K562 (cell line): ENCODE measurements at regions not wholly inside any gene's neighbourhood (a gene's known extent, or its start where the extent isn't known, plus 50 kb on each side); places are given as distances from the start of the nearest gene placed in this dataset.

ENCODE experiments used
- ATAC-seq: fragments of 200-7000 bp; cut with Tn5 transposase; 3 replicates; pipeline ENCODE4 v1.9.1; 2020; ENCODE audit warnings: moderate library complexity
- BruUV-seq: library from RNA; stranded (reverse); fragments of 400-500 nt; replicated peaks from 2 replicates; lab custom pipeline; 2021; lab: Mats Ljungman, UMichigan
- CTCF ChIA-PET: fragments of 300-600 bp; formaldehyde crosslinking; extraction: SDS; loops from one replicate; lab custom pipeline; 2021; ENCODE audit warnings: low intra/inter-chr PET ratio; lab: Yijun Ruan, JAX
- POLR2A ChIA-PET: fragments of 300-600, 350-650 bp; sonication (Branson Sonifier 250); formaldehyde crosslinking; extraction: SDS; loops from one replicate; lab custom pipeline; 2021; ENCODE audit warnings: antibody characterized with exemption, inconsistent platforms; lab: Yijun Ruan, JAX
- DNase-seq, 4 experiments: peaks; one replicate each; pipeline versions ENCODE4 v3.0.0 to v3.0.0-alpha.2; 2011 to 2018; ENCODE audit warnings: low spot score in 3 of 4, mixed read lengths in 3 of 4; ENCODE audit errors: extremely low read depth in 1 of 4
- FAIRE-seq: peaks from 2 replicates; lab custom pipeline; 2011; peaks lifted over from hg19 to GRCh38; lab: Jason Lieb, UNC
- H2AFZ ChIP-seq: 2 replicates; pipeline ENCODE4 v1.6.0; 2011; ENCODE audit warnings: low read depth, low read length, control low read depth, inconsistent platforms
- H3K27ac ChIP-seq: fragments of 200-600 bp; 3 replicates; pipeline ENCODE4 v1.8.0; 2011; ENCODE audit warnings: low read depth, mild to moderate bottlenecking, control low read depth, inconsistent platforms, low read length, moderate library complexity, mixed read lengths; ENCODE audit errors: extremely low read depth
- H3K27me3 ChIP-seq, 2 experiments: fragments of 300-600 bp in 1 of 2; 2 replicates in 1 of 2; 3 replicates in 1 of 2; pipeline versions ENCODE4 v1.6.0 to v1.8.0; 2011; ENCODE audit warnings: inconsistent platforms in 2 of 2, low read length in 2 of 2, mild to moderate bottlenecking in 1 of 2, mixed read lengths in 1 of 2, moderate library complexity in 1 of 2; ENCODE audit not compliant: control insufficient read depth in 2 of 2, insufficient read depth in 2 of 2
- H3K36me3 ChIP-seq: fragments of 300-600 bp; 3 replicates; pipeline ENCODE4 v1.8.0; 2011; ENCODE audit warnings: mild to moderate bottlenecking, low read length, inconsistent platforms; ENCODE audit not compliant: control insufficient read depth, insufficient read depth
- H3K4me1 ChIP-seq, 2 experiments: fragments of 200-600 bp in 1 of 2; replicated peaks in 1 of 2; 2 replicates in 1 of 2; 3 replicates in 1 of 2; pipeline versions ENCODE4 v1.5.1 to v1.8.0; 2011; ENCODE audit warnings: inconsistent platforms in 2 of 2, low read length in 2 of 2, mild to moderate bottlenecking in 1 of 2, mixed read lengths in 1 of 2, moderate library complexity in 1 of 2; ENCODE audit not compliant: control insufficient read depth in 2 of 2, insufficient read depth in 2 of 2
- H3K4me2 ChIP-seq: 2 replicates; pipeline ENCODE4 v1.6.1; 2011; ENCODE audit warnings: low read length, control low read depth, inconsistent platforms, mixed read lengths; ENCODE audit not compliant: insufficient read depth
- H3K4me3 ChIP-seq: fragments of 200-600 bp; sonication (generic), shearing (Covaris generic); 2 replicates; pipeline ENCODE4 v1.5.1; 2016; ENCODE audit warnings: control low read depth, inconsistent platforms
- H3K79me2 ChIP-seq: fragments of 200-600 bp; 3 replicates; pipeline ENCODE4 v1.8.0; 2011; ENCODE audit warnings: low read length, inconsistent platforms; ENCODE audit not compliant: control insufficient read depth, insufficient read depth
- H3K9ac ChIP-seq, 2 experiments: 2 replicates each; pipeline versions ENCODE4 v1.6.0 to v1.6.1; 2011; ENCODE audit warnings: low read depth in 2 of 2, low read length in 2 of 2, control low read depth in 1 of 2, inconsistent platforms in 1 of 2, mild to moderate bottlenecking in 1 of 2, mixed read lengths in 1 of 2; ENCODE audit not compliant: insufficient read depth in 1 of 2
- H3K9me1 ChIP-seq: one replicate; pipeline ENCODE4 v1.6.0; 2011; ENCODE audit warnings: inconsistent platforms, mild to moderate bottlenecking, low read length, moderate library complexity; ENCODE audit not compliant: control insufficient read depth, insufficient read depth
- H3K9me3 ChIP-seq: replicated peaks from 2 replicates; pipeline ENCODE4 v1.5.1; 2011; ENCODE audit warnings: low read depth, low read length, inconsistent platforms; ENCODE audit not compliant: control insufficient read depth, insufficient read depth
- H4K20me1 ChIP-seq: replicated peaks from 2 replicates; pipeline ENCODE4 v1.6.1; 2011; ENCODE audit warnings: low read length, inconsistent platforms, mixed read lengths; ENCODE audit not compliant: control insufficient read depth, insufficient read depth
- ARID3B ChIP-seq: fragments of 250-450 bp; sonication (Bioruptor Pico); IDR thresholded peaks from 2 replicates; pipeline ENCODE4 v1.4.0; 2020; ENCODE audit warnings: borderline replicate concordance
- CEBPB ChIP-seq: fragments of 450-650 bp; IDR thresholded peaks from 2 replicates; pipeline ENCODE4 v1.6.1; 2016; ENCODE audit warnings: missing genetic modification characterization, missing compliant biosample characterization
- CHD4 ChIP-seq: fragments of 200-600 bp; sonication (generic); IDR thresholded peaks from 3 replicates; pipeline ENCODE4 v1.6.1; 2012; ENCODE audit warnings: low read depth, mild to moderate bottlenecking, mixed read lengths, low read length, inconsistent platforms; ENCODE audit not compliant: insufficient read depth, insufficient replicate concordance, poor library complexity, severe bottlenecking
- GTF3C2 ChIP-seq: IDR thresholded peaks from 3 replicates; pipeline ENCODE4 v1.6.1; 2011; ENCODE audit warnings: borderline replicate concordance, mild to moderate bottlenecking, moderate library complexity; ENCODE audit not compliant: insufficient read length; ENCODE audit errors: extremely low read depth
- MAFK ChIP-seq: IDR thresholded peaks from 2 replicates; pipeline ENCODE4 v1.6.1; 2011; ENCODE audit warnings: low read length, improper control_type of control experiment
- NKRF ChIP-seq: fragments of 450-650 bp; IDR thresholded peaks from 2 replicates; pipeline ENCODE4 v1.6.1; 2016; ENCODE audit warnings: borderline replicate concordance
- NR1H2 ChIP-seq: sonication (generic); formaldehyde crosslinking; IDR thresholded peaks from 2 replicates; pipeline ENCODE4 v1.4.0; 2020; ENCODE audit warnings: mild to moderate bottlenecking, missing genetic modification reagents
- SETDB1 ChIP-seq: IDR thresholded peaks from one replicate; pipeline ENCODE4 v1.6.1; 2012; ENCODE audit warnings: low read length, control low read depth, inconsistent platforms
- TCF3 ChIP-seq: sonication (generic); formaldehyde crosslinking; IDR thresholded peaks from 2 replicates; pipeline ENCODE4 v1.4.0; 2020; ENCODE audit warnings: mild to moderate bottlenecking, missing genetic modification reagents
- ZNF140 ChIP-seq: fragments of 250-450 bp; sonication (Bioruptor Pico); IDR thresholded peaks from 2 replicates; pipeline ENCODE4 v1.8.0; 2021; ENCODE audit warnings: moderate library complexity, mild to moderate bottlenecking, inconsistent platforms
- ZNF444 ChIP-seq: fragments of 250-450 bp; sonication (Bioruptor Pico); IDR thresholded peaks from 2 replicates; pipeline ENCODE4 v1.4.0; 2020; ENCODE audit warnings: mild to moderate bottlenecking, moderate library complexity
- ZNF551 ChIP-seq: fragments of 250-450 bp; sonication (Bioruptor Pico); IDR thresholded peaks from 2 replicates; pipeline ENCODE4 v1.5.0; 2021; ENCODE audit warnings: mild to moderate bottlenecking, moderate library complexity
- ZNF57 ChIP-seq: fragments of 450-650 bp; formaldehyde crosslinking; IDR thresholded peaks from 2 replicates; pipeline ENCODE4 v1.4.0; 2020; ENCODE audit warnings: mild to moderate bottlenecking, moderate library complexity
- WGBS: fragments of 100-300 bp; shearing (Covaris generic); methylation state at CpG from one replicate; pipeline ENCODE4 v1.1.6; 2016; ENCODE audit warnings: low coverage, mixed read lengths; ENCODE audit not compliant: insufficient coverage; ENCODE audit errors: missing lambda C conversion rate; 5-methylcytosine and 5-hydroxymethylcytosine counted together
- in situ Hi-C: fragments of 300-500 bp; cut with MboI; formaldehyde crosslinking; loops from 4 replicates; pipeline ENCODE4 v1.15.0; 2018; ENCODE audit warnings: inconsistent platforms, mixed read lengths
- intact Hi-C: fragments of 100-400 bp; cut with micrococcal nuclease; formaldehyde crosslinking; loops from 2 replicates; pipeline ENCODE4 v1.14.2; 2022

- Histone ChIP-seq H3K4me3 (no peak overlapping the region), H4K20me1 (no peaks in the 10 kb centered on the region), H3K27me3 (no peaks in the 10 kb centered on the region), H3K9me1 (no peaks in the 10 kb centered on the region), H3K4me1 (no peaks in the 10 kb centered on the region), H3K27ac (no peak overlapping the region), H3K9ac (no peak overlapping the region), H3K79me2 (no peaks in the 10 kb centered on the region), H3K36me3 (no peaks in the 10 kb centered on the region), H3K9me3 (no peaks in the 10 kb centered on the region), H3K4me2 (no peak overlapping the region), H2AFZ (no peak overlapping the region)
- intact Hi-C loops = no loop called here
- no TSS peak for BruUV-seq
- ChIA-PET POLR2A (no interaction called here), CTCF (no interaction called here)
- no peak for FAIRE-seq
- ATAC-seq = no peak
- in situ Hi-C loops = no loop called here
- WGBS = 2% methylated on average over 6 of the region's 6 CpGs
- no peak for DNase-seq
- TF ChIP-seq TCF3 (CRISPR knock-in tag) (no peak), NR1H2 (CRISPR knock-in tag) (no peak), GTF3C2 (no peak), SETDB1 (no peak), ZNF551 (CRISPR knock-in tag) (no peak), CEBPB (tag) (no peak), ARID3B (no peak), NKRF (no peak), CHD4 (no peak), ZNF140 (CRISPR knock-in tag) (no peak), MAFK (no peak), ZNF57 (CRISPR knock-in tag) (no peak), ZNF444 (CRISPR knock-in tag) (no peak)
Observed at GRCh38 chr5:167304834-167305469, 986.5 kb upstream of the WWC1 start.
